NCI-H524 treated with DMSO at 0.1 percent for 48 hours (cell line): ENCODE measurements at regions not wholly inside any gene's neighbourhood (a gene's known extent, or its start where the extent isn't known, plus 50 kb on each side); places are given as distances from the start of the nearest gene placed in this dataset.

Source experiments
- DNase-seq: peaks from one replicate; lab custom pipeline; 2025; lab: John Stamatoyannopoulos, UW

- DNase-seq = no peak
Observed at GRCh38 chr11:8826139-8826786, 84.7 kb upstream of the AKIP1 start.

GRCh38 chr11:8826901-8827560 is 84.0 kb upstream of the AKIP1 start:
- no peak for DNase-seq

GRCh38 chr11:8828046-8828445 is 82.9 kb upstream of the AKIP1 start:
- DNase-seq = no peak

- DNase-seq = no peak
Observed at GRCh38 chr11:8828580-8829361, 82.2 kb upstream of the AKIP1 start.

GRCh38 chr11:8829556-8829955 is 81.4 kb upstream of the AKIP1 start:
- no peak for DNase-seq

- DNase-seq = peak; percentile 55
Observed at GRCh38 chr11:8830641-8831040, 80.3 kb upstream of the AKIP1 start.

GRCh38 chr11:8831861-8832260 is 79.1 kb upstream of the AKIP1 start:
- DNase-seq = no peak

- peak; percentile 90 for DNase-seq
Observed at GRCh38 chr11:8832571-8833260, 78.3 kb upstream of the AKIP1 start.

- no peak for DNase-seq
Observed at GRCh38 chr11:8833568-8834315, 77.2 kb upstream of the AKIP1 start.

- peak; percentile 3 for DNase-seq
Observed at GRCh38 chr11:8834379-8834778, 76.6 kb upstream of the AKIP1 start.

GRCh38 chr11:8838248-8838647 is 72.7 kb upstream of the AKIP1 start:
- no peak for DNase-seq

GRCh38 chr11:8839306-8839956 is 71.6 kb upstream of the AKIP1 start:
- DNase-seq = no peak

GRCh38 chr11:8839957-8840945 is 70.7 kb upstream of the AKIP1 start:
- no peak for DNase-seq

- DNase-seq = no peak
Observed at GRCh38 chr11:8841899-8842298, 69.1 kb upstream of the AKIP1 start.

GRCh38 chr11:8858808-8859207 is 52.2 kb upstream of the AKIP1 start:
- DNase-seq = no peak
